CD4-positive, alpha-beta T cell treated with Interleukin-6 for 4 hours (primary cell): ENCODE measurements at regions not wholly inside any gene's neighbourhood (a gene's known extent, or its start where the extent isn't known, plus 50 kb on each side); places are given as distances from the start of the nearest gene placed in this dataset.
"Not testable (repeated sequence)": the region's sequence is repeated elsewhere in the genome, so short reads cannot be mapped to it uniquely, and the experiment has no call there.

Source experiments
- DNase-seq: peaks from one replicate; pipeline ENCODE4 v3.0.0-alpha.2; 2020; ENCODE audit warnings: mixed read lengths

- DNase-seq: no peak
These were observed 84.4 kb upstream of the TWIST2 start for GRCh38 chr2:238763471-238763995.

- no peak for DNase-seq
These were observed 82.3 kb upstream of the TWIST2 start for GRCh38 chr2:238765590-238765989.

GRCh38 chr2:238771218-238771617 is 76.7 kb upstream of the TWIST2 start:
- no peak for DNase-seq

DNA sequence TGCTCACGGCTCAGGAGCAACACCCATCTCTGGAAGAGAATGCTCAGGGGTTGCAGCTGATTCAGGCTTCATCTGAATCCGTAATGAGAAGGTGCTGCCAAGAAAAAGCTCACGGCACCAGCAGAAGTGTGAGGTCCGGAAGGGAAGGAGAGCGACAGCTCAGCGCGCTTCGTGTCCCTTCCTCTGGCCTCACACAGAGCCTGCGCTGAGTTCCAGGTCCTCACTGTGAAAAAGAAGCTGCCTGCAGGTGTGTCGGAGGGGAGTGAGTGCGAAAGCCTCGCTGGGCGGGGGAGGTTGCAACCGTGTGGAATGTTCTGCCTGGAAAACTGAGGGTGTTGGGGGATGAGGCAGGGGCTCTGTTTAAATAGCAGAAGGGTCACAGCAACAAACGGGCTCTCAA is 76.2 kb upstream of the TWIST2 start:
- no peak for DNase-seq

- DNase-seq: no peak
These were observed 75.1 kb upstream of the TWIST2 start for GRCh38 chr2:238772635-238773297.

- no peak for DNase-seq
These were observed 74.4 kb upstream of the TWIST2 start for GRCh38 chr2:238773472-238773871.

GRCh38 chr2:238774071-238774470 is 73.8 kb upstream of the TWIST2 start:
- no peak for DNase-seq

GRCh38 chr2:238774980-238775509 is 72.8 kb upstream of the TWIST2 start:
- no peak for DNase-seq

DNA sequence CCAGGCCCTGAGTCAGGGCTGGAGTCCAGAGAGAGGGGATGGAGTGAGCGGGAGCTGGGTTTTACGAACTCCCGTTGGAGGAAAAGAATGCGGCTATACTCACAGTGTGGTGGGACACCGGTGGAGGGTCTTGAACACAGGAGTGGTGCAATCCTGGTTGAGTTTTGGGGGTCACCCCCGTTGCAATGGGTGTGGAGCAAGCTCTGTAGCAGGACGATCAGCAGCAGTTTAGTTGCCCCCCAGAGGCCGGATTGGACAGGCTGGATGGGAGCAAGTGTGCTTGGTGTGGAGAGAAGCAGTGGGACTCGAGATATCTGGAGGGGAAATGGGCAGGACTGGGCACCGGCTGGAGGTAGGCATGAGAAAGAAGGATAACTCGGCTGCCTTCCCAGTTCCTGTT is 72.3 kb upstream of the TWIST2 start:
- no peak for DNase-seq

- no peak for DNase-seq
These were observed 71.7 kb upstream of the TWIST2 start for GRCh38 chr2:238776003-238776760.

DNA sequence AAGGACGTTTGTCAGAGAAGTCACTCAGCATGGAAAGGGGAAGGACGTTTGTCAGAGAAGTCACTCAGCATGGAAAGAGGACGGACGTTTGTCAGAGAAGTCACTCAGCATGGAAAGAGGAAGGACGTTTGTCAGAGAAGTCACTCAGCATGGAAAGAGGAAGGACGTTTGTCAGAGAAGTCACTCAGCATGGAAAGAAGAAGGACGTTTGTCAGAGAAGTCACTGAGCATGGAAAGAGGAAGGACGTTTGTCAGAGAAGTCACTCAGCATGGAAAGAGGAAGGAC is 71.2 kb upstream of the TWIST2 start:
- not testable (repeated sequence) for DNase-seq

- DNase-seq: no peak
These were observed 70.4 kb upstream of the TWIST2 start for GRCh38 chr2:238777369-238778067.

DNA sequence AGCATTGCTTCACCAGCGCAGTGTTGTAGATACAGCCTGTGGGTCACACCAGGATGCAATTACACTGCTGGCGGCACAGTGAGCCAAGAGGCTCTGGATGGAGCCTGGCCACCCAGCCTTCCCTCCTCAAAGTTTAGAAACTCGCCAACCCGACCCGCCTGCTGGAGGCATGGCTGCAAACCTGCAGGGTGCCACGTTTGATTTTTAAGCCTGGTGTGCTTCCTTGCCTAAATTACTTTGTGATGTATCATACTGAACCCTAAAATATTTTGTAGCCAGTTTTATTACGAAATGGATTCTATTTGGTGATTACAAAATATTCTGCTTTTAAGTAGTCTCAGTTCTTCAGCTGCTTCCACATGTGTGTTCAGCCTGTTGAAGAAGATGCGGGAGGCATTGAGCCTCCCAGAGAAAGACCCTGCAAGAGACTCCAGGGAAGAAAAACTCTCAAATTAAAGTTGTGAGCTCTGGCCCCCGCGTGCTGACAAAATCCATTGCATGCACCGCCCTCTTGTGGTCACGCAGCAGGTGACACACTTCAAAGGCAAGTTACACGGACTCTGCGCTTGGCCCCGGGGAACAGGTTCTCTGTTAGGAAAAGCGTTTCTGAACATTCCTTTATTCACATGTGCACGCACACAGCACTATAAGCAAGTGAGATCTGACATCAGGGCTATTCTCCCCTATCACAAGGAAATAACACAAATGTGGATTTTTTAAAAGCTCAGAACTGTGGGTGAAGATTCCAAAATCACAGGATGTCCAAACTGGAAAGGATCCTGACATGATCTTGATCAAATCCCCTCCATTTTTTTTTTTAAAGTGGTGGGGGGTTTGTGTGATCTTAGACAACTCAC is 63.0 kb upstream of the TWIST2 start:
- DNase-seq: peak; percentile 58

- no peak for DNase-seq
These were observed 62.4 kb upstream of the TWIST2 start for GRCh38 chr2:238785528-238785860.

DNA sequence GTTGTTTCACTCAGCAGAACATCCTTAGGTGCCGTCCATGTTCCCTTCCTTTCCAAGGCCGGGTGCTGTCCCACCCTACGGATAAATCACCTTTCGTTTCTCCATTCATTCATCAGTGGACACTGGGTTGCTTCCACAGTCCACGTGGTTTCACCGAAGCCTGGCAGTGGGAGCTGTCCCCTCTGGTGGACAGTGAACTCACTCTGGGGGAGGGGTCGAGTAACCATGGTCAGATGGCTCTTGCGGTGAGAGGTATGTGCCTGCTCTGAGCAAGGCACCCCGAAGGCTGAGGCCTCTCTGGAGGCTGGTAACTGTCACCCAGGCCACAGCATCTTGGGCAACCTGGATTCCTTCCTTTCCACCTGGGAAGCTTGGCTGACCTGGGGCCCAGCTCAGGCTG is 61.5 kb upstream of the TWIST2 start:
- no peak for DNase-seq

GRCh38 chr2:238786792-238787490 is 60.9 kb upstream of the TWIST2 start:
- DNase-seq: no peak

GRCh38 chr2:238787501-238787900 is 60.4 kb upstream of the TWIST2 start:
- no peak for DNase-seq

DNA sequence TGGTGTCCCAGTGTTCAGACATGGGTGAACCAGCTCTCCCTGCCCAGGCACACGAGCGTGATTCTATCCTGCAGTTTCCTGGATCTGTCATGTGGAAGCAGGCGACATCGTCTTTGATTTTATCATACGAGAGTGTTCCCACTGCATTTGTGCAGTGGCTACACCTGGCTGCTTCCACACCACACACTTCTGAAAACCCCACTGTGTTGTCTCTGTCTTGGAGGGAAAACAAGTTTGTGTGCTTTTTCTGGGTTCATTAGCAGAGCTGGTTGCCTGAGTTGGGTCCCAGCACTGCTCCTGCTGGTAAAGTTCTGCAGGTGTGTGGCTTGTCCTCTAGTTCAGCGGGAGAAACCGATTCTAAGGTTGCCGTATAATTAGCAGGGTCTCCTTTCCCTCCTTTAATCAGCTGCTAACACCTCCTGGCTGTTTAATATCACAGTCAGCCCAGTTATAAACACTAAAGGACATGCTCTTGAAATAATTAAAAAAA is 58.5 kb upstream of the TWIST2 start:
- no peak for DNase-seq

- DNase-seq: no peak
These were observed 57.6 kb upstream of the TWIST2 start for GRCh38 chr2:238790126-238790832.

DNA sequence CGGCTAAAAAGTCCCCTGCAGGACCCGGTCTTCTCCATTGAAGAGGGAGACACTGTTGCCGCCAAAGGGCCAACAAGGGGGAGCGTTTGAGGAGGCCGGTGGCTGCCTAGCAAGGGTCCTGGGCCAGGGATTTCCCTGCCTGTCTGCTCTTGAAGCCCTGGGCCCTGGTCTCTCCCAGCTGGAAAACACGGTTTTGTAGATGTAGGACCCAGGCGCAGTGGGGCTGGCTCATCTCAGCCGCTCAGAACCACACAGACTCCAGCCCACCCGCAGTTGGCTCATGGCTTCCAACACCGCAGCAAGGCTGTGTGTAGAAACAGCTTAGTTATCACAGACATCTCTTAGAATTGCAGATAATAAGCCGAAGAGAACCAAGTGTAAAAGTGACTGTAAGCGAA is 57.1 kb upstream of the TWIST2 start:
- no peak for DNase-seq

GRCh38 chr2:238791354-238791753 is 56.5 kb upstream of the TWIST2 start:
- no peak for DNase-seq
